ENCODE measurements at regions not wholly inside any gene's neighbourhood (a gene's known extent, or its start where the extent isn't known, plus 50 kb on each side); places are given as distances from the start of the nearest gene placed in this dataset.

- DNase-seq (ENCODE audit: low read depth) = no peak
These were observed 59.1 kb upstream of the BOD1L2 start for GRCh38 chr18:57087644-57088376.

GRCh38 chr18:57088883-57089282 lies 58.0 kb upstream of the BOD1L2 start:
- no peak for DNase-seq (ENCODE audit: low read depth)

- no peak for DNase-seq (ENCODE audit: low read depth)
These were observed 57.2 kb upstream of the BOD1L2 start for GRCh38 chr18:57089702-57090101.

DNA sequence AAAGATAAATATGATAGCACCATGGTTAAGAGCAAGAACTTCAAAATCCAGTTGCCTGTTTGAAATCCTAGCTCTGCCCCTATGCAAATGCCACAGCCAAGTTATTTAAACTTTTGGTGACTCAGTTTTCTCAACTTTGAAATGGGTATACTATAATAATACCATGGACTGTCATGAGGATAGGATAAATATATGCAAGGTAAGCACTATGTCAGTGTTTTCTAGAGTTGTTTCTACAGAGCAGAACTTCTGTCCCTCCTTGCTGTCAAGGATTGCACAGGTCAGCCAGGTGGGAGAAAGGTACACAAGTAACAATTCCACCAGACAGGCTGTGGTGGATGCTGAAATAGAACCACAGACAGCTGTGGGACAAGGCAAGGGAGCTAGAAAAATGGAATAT lies 55.7 kb upstream of the BOD1L2 start:
- DNase-seq (ENCODE audit: low read depth) = no peak

GRCh38 chr18:57094175-57094574 lies 52.7 kb upstream of the BOD1L2 start:
- DNase-seq (ENCODE audit: low read depth) = no peak

- DNase-seq (ENCODE audit: low read depth) = peak; percentile 72
These were observed 51.0 kb upstream of the BOD1L2 start for GRCh38 chr18:57095884-57096283.
